Tibial nerve (tissue), 4 donors: ENCODE measurements at regions not wholly inside any gene's neighbourhood (a gene's known extent, or its start where the extent isn't known, plus 50 kb on each side); places are given as distances from the start of the nearest gene placed in this dataset.

ENCODE experiments used
- EP300 ChIP-seq, 2 donors: sonication (generic); formaldehyde crosslinking; IDR thresholded peaks; one replicate each; pipeline ENCODE4 v1.6.1; 2017; ENCODE audit warnings: antibody characterized with exemption in 2 of 2, mild to moderate bottlenecking in 1 of 2
- TF ChIP-seq, protein P1 (sequence below), 5 experiments: fragments of 200-600 bp in 3 of 5; fragments of 450-650 bp in 2 of 5; sonication (generic) in 3 of 5; IDR thresholded peaks; one replicate each; pipeline ENCODE4 v1.5.1; 2016 to 2019; ENCODE audit warnings: antibody characterized with exemption in 5 of 5, mild to moderate bottlenecking in 3 of 5, moderate library complexity in 2 of 5

DNA sequence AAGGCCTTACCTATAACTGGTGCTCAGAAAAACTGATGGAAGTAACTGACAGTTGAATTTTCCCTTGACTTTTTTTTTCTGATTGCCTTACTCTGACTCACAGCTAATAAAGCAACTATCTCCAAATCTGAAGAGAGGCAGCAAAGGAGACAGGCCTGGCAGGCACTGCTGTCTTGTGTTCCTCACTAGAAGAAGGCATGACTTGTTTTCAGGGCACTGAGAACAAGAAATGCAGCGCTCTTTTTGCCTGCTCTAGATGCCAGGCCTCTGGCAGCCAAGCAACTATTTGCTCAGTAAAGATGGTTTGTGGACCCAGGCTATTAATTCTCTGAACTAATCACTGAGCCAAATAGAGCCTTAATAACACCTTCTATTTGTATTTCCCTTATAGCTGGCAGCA is 155.1 kb downstream of the PRDM13 start:
- TF ChIP-seq EP300 (IDR thresholded peaks at IDR 0.05) = no peak
- TF ChIP-seq, protein P1, sequence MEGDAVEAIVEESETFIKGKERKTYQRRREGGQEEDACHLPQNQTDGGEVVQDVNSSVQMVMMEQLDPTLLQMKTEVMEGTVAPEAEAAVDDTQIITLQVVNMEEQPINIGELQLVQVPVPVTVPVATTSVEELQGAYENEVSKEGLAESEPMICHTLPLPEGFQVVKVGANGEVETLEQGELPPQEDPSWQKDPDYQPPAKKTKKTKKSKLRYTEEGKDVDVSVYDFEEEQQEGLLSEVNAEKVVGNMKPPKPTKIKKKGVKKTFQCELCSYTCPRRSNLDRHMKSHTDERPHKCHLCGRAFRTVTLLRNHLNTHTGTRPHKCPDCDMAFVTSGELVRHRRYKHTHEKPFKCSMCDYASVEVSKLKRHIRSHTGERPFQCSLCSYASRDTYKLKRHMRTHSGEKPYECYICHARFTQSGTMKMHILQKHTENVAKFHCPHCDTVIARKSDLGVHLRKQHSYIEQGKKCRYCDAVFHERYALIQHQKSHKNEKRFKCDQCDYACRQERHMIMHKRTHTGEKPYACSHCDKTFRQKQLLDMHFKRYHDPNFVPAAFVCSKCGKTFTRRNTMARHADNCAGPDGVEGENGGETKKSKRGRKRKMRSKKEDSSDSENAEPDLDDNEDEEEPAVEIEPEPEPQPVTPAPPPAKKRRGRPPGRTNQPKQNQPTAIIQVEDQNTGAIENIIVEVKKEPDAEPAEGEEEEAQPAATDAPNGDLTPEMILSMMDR (IDR thresholded peaks at IDR 0.05) = no peak
